ENCODE measurements at regions not wholly inside any gene's neighbourhood (a gene's known extent, or its start where the extent isn't known, plus 50 kb on each side); places are given as distances from the start of the nearest gene placed in this dataset.
"Not testable (repeated sequence)": the region's sequence is repeated elsewhere in the genome, so short reads cannot be mapped to it uniquely, and the experiment has no call there.

DNA sequence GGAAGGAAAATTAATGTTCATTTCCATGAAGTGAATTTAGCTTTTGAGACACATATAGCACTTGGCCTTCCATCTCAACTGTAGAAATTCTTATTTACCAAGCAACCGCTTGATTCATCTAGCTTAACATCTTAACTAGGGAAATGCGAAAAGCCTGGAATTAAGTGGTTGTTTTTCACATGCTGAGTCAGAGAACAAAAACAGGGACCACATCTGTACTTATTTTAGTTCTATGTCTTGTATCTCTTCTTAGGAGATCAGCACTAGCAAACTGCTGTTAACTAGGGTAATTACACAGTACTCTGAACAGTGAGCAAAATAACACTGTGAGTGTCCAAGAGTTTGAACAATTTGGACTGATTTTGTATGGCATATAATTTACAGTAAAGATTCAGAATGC, 590.9 kb upstream of the NRSN1 start:
- intact Hi-C loops (cut with DNase I) = no loop called here
- ATAC-seq = no peak
- 67 to 95% (median 73%) methylated on average over 2 of the region's 2 CpGs for WGBS, 3 donors
- Histone ChIP-seq H3K4me1 (no peaks in the 10 kb centered on the region), H3K4me3 (no peak overlapping the region), H3K27ac (no peak overlapping the region), H3K27me3 (ENCODE audit: insufficient read depth in 3 of 3, low read length in 2 of 3) (no peaks in the 10 kb centered on the region), H3K9me3 (no peaks in the 10 kb centered on the region), H3K36me3 (ENCODE audit: insufficient read depth in 1 of 2, low read depth in 1 of 2) (no peaks in the 10 kb centered on the region)
- TF ChIP-seq, protein P1, sequence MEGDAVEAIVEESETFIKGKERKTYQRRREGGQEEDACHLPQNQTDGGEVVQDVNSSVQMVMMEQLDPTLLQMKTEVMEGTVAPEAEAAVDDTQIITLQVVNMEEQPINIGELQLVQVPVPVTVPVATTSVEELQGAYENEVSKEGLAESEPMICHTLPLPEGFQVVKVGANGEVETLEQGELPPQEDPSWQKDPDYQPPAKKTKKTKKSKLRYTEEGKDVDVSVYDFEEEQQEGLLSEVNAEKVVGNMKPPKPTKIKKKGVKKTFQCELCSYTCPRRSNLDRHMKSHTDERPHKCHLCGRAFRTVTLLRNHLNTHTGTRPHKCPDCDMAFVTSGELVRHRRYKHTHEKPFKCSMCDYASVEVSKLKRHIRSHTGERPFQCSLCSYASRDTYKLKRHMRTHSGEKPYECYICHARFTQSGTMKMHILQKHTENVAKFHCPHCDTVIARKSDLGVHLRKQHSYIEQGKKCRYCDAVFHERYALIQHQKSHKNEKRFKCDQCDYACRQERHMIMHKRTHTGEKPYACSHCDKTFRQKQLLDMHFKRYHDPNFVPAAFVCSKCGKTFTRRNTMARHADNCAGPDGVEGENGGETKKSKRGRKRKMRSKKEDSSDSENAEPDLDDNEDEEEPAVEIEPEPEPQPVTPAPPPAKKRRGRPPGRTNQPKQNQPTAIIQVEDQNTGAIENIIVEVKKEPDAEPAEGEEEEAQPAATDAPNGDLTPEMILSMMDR (IDR thresholded peaks at IDR 0.05) = no peak
- no peak for DNase-seq

- DNase-seq = no peak
- Histone ChIP-seq H3K36me3 (ENCODE audit: insufficient read depth in 1 of 2, low read depth in 1 of 2) (no peaks in the 10 kb centered on the region), H3K27me3 (ENCODE audit: insufficient read depth in 3 of 3, low read length in 2 of 3) (no peaks in the 10 kb centered on the region), H3K27ac (no peak overlapping the region), H3K9me3 (no peaks in the 10 kb centered on the region), H3K4me3 (no peak overlapping the region), H3K4me1 (no peaks in the 10 kb centered on the region)
- intact Hi-C loops (cut with DNase I) = no loop called here
- TF ChIP-seq, protein P1 (IDR thresholded peaks at IDR 0.05) = no peak
- ATAC-seq = no peak
These were observed 588.2 kb upstream of the NRSN1 start for GRCh38 chr6:23537828-23538227.

- H3K27ac ChIP-seq = no peak overlapping the region
- H3K4me1 ChIP-seq = no peaks in the 10 kb centered on the region
- intact Hi-C loops (cut with DNase I) = no loop called here
- H3K27me3 ChIP-seq (ENCODE audit: insufficient read depth in 3 of 3, low read length in 2 of 3) = no peaks in the 10 kb centered on the region
- no peak for ATAC-seq
- DNase-seq = no peak
- no peaks in the 10 kb centered on the region for H3K9me3 ChIP-seq
- no peaks in the 10 kb centered on the region for H3K36me3 ChIP-seq (ENCODE audit: insufficient read depth in 1 of 2, low read depth in 1 of 2)
- TF ChIP-seq, protein P1 (IDR thresholded peaks at IDR 0.05) = no peak
- H3K4me3 ChIP-seq = no peak overlapping the region
- 0 to 92% (median 90%) methylated on average over 1 of the region's 1 CpG for WGBS, 3 donors
These were observed 578.2 kb upstream of the NRSN1 start for GRCh38 chr6:23547851-23548250.

GRCh38 chr6:23554953-23555352, 571.1 kb upstream of the NRSN1 start:
- ATAC-seq; H3K9me3 ChIP-seq; DNase-seq; H3K4me3 ChIP-seq; H3K27ac ChIP-seq; H3K36me3 ChIP-seq (ENCODE audit: insufficient read depth in 1 of 2, low read depth in 1 of 2); intact Hi-C loops (cut with DNase I); H3K27me3 ChIP-seq (ENCODE audit: insufficient read depth in 3 of 3, low read length in 2 of 3); H3K4me1 ChIP-seq: not testable (repeated sequence)
- WGBS, 3 donors = 85 to 93% (median 93%) methylated on average over 1 of the region's 1 CpG

DNA sequence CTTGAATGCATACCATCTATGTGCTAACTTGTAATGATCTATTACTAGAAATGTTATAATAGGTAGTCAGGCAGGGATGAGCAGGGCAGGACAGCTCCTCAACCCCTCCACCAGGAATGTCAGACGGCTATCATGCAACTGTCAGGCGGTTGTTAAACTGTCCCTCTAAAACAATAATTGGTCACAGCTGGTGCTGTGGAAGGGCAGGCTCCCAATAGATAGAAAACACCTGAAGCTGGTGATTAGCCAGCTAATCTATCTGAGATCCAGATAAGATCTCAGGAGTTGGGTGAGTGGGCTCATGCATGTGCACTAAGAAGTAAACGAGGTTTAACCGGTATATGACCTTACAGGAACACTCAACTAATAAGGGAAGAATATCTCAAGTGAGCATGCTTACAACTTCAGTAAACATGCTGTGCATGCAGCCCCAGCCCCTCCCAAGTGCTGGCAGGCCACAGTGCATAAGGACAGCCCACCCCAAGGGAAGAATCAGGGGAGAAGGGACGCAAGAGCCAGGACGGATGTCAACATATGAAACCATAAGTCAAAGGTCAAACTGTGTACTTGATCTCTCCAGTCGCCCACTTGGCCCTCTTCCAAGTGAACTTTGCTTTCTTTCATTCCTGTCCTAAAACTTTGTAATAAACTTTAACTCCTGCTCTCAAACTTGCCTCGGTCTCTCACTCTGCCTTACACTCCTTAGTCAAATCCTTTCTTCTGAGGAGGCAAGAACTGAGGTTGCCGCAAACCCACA, 566.2 kb upstream of the NRSN1 start:
- no peaks in the 10 kb centered on the region for H3K4me1 ChIP-seq
- TF ChIP-seq, protein P1 (IDR thresholded peaks at IDR 0.05) = no peak
- no peaks in the 10 kb centered on the region for H3K36me3 ChIP-seq (ENCODE audit: insufficient read depth in 1 of 2, low read depth in 1 of 2)
- no peak overlapping the region for H3K4me3 ChIP-seq
- DNase-seq (no peak), ATAC-seq (no peak)
- intact Hi-C loops (cut with DNase I) = no loop called here
- H3K9me3 ChIP-seq = no peaks in the 10 kb centered on the region
- no peaks in the 10 kb centered on the region for H3K27me3 ChIP-seq (ENCODE audit: insufficient read depth in 3 of 3, low read length in 2 of 3)
- 55 to 65% (median 59%) methylated on average over 9 of the region's 9 CpGs for WGBS, 3 donors
- H3K27ac ChIP-seq = no peak overlapping the region
